ENCODE measurements at regions not wholly inside any gene's neighbourhood (a gene's known extent, or its start where the extent isn't known, plus 50 kb on each side); places are given as distances from the start of the nearest gene placed in this dataset.

DNA sequence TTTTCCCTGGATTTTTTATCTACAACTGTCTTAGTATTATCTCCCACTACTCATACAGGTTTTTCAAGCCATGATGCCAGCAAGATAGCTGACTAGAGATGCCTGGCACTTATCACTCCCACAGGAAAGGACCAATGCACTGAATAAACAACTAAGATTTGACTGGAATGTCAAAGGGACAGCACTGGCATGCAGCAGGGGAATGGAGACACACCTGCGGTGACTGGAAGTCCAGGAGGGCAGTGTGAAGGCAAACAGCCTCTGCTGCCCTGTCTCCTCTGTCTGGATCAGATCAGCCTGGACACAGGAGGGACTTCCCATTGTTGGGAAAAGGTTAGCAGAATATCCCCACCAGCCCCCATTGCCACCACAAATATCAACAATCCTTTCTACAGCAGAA, 85.1 kb downstream of the TMEM237 start:
- Histone ChIP-seq H2AFZ (ENCODE audit: low read depth, low read length) (no peak overlapping the region), H3K4me1 (ENCODE audit: insufficient read depth, low read length) (no peaks in the 10 kb centered on the region), H3K27ac (ENCODE audit: low read depth, low read length) (no peak overlapping the region), H3K4me2 (ENCODE audit: low read length) (no peak overlapping the region), H3K9me3 (ENCODE audit: insufficient read depth, low read depth, low read length) (no peaks in the 10 kb centered on the region), H3K79me2 (ENCODE audit: insufficient read depth, low read length) (no peaks in the 10 kb centered on the region), H3K9ac (ENCODE audit: low read length) (no peak overlapping the region), H3K27me3 (ENCODE audit: insufficient read depth, low read length) (no peaks in the 10 kb centered on the region), H3K4me3 (ENCODE audit: insufficient read depth, low read depth, low read length) (no peak overlapping the region), H3K36me3 (ENCODE audit: insufficient read depth, low read length) (no peaks in the 10 kb centered on the region), H4K20me1 (ENCODE audit: insufficient read depth, low read length) (no peaks in the 10 kb centered on the region)
- TF ChIP-seq, protein P1, sequence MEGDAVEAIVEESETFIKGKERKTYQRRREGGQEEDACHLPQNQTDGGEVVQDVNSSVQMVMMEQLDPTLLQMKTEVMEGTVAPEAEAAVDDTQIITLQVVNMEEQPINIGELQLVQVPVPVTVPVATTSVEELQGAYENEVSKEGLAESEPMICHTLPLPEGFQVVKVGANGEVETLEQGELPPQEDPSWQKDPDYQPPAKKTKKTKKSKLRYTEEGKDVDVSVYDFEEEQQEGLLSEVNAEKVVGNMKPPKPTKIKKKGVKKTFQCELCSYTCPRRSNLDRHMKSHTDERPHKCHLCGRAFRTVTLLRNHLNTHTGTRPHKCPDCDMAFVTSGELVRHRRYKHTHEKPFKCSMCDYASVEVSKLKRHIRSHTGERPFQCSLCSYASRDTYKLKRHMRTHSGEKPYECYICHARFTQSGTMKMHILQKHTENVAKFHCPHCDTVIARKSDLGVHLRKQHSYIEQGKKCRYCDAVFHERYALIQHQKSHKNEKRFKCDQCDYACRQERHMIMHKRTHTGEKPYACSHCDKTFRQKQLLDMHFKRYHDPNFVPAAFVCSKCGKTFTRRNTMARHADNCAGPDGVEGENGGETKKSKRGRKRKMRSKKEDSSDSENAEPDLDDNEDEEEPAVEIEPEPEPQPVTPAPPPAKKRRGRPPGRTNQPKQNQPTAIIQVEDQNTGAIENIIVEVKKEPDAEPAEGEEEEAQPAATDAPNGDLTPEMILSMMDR (IDR thresholded peaks at IDR 0.05; ENCODE audit: insufficient read depth, low read depth, low read length) = no peak
- no peak for TF ChIP-seq EZH2 (IDR thresholded peaks at IDR 0.05; ENCODE audit: insufficient read depth, low read length)
- DNase-seq (ENCODE audit: low read depth) = no peak
- no peaks in the 10 kb centered on the region for H3K9me3 Mint-ChIP-seq (ENCODE audit: unreplicated experiment)
- no peak overlapping the region for H3K27ac Mint-ChIP-seq (ENCODE audit: unreplicated experiment)
- no peak overlapping the region for H3K4me3 Mint-ChIP-seq (ENCODE audit: unreplicated experiment)
- no peaks in the 10 kb centered on the region for H3K4me1 Mint-ChIP-seq (ENCODE audit: low read depth, unreplicated experiment)
- H3K36me3 Mint-ChIP-seq (ENCODE audit: low read depth, unreplicated experiment) = no peaks in the 10 kb centered on the region
- H3K27me3 Mint-ChIP-seq (ENCODE audit: low read depth, unreplicated experiment) = no peaks in the 10 kb centered on the region
- FAIRE-seq = no peak

DNA sequence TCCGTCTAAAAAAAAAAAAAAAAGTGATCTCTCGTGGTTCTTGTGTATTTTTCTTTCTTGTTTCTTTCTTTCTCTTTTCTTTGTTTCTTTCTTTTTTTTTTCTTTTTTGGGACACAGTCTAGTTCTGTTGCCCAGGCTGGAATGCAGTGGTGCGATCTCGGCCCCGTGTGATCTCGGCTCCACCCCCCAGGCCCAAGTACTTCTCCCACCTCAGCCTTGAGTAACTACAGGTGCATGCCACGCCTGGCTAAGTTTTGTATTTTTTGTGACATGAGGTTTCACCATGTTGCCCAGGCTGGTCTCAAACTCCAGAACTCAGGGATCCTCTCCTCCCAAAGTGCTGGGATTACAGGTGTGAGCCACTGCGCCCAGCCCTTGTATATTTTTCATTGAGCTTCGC, 91.4 kb downstream of the TMEM237 start:
- H3K9ac ChIP-seq (ENCODE audit: low read length) = no peak overlapping the region
- H3K4me1 ChIP-seq (ENCODE audit: insufficient read depth, low read length) = no peaks in the 10 kb centered on the region
- H3K27ac ChIP-seq (ENCODE audit: low read depth, low read length) = no peak overlapping the region
- H3K4me2 ChIP-seq (ENCODE audit: low read length) = no peak overlapping the region
- no peaks in the 10 kb centered on the region for H4K20me1 ChIP-seq (ENCODE audit: insufficient read depth, low read length)
- no peaks in the 10 kb centered on the region for H3K36me3 Mint-ChIP-seq (ENCODE audit: low read depth, unreplicated experiment)
- TF ChIP-seq, protein P1 (IDR thresholded peaks at IDR 0.05; ENCODE audit: insufficient read depth, low read depth, low read length) = no peak
- no peak for TF ChIP-seq EZH2 (IDR thresholded peaks at IDR 0.05; ENCODE audit: insufficient read depth, low read length)
- FAIRE-seq (no peak), DNase-seq (ENCODE audit: low read depth) (no peak)
- no peaks in the 10 kb centered on the region for H3K4me1 Mint-ChIP-seq (ENCODE audit: low read depth, unreplicated experiment)
- no peaks in the 10 kb centered on the region for H3K27me3 ChIP-seq (ENCODE audit: insufficient read depth, low read length)
- no peak overlapping the region for H2AFZ ChIP-seq (ENCODE audit: low read depth, low read length)
- H3K9me3 Mint-ChIP-seq (ENCODE audit: unreplicated experiment) = no peaks in the 10 kb centered on the region
- H3K27ac Mint-ChIP-seq (ENCODE audit: unreplicated experiment) = no peak overlapping the region
- no peaks in the 10 kb centered on the region for H3K79me2 ChIP-seq (ENCODE audit: insufficient read depth, low read length)
- no peak overlapping the region for H3K4me3 ChIP-seq (ENCODE audit: insufficient read depth, low read depth, low read length)
- no peaks in the 10 kb centered on the region for H3K27me3 Mint-ChIP-seq (ENCODE audit: low read depth, unreplicated experiment)
- H3K9me3 ChIP-seq (ENCODE audit: insufficient read depth, low read depth, low read length) = no peaks in the 10 kb centered on the region
- H3K4me3 Mint-ChIP-seq (ENCODE audit: unreplicated experiment) = no peak overlapping the region
- no peaks in the 10 kb centered on the region for H3K36me3 ChIP-seq (ENCODE audit: insufficient read depth, low read length)

DNA sequence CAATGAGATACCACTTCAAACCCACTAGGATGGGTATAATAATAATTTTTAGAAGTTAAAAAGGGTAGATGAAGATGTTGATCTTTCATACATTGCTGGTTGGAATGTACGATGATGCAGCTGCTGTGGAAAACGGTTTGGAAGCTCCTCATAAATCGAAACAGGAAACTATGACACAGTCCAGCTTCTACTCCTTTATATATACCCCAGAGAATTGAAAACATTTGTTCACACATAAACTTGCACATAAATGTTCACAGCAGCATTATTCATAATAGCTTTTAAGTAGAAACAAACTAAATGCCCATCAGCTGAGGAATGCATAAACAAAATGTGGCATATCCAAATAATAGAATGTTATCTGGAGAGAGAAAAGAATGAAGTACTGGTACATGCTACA, 95.0 kb downstream of the STRADB start:
- no peak overlapping the region for H3K4me2 ChIP-seq (ENCODE audit: low read length)
- DNase-seq (ENCODE audit: low read depth) (no peak), FAIRE-seq (peak; percentile 71)
- no peaks in the 10 kb centered on the region for H3K36me3 ChIP-seq (ENCODE audit: insufficient read depth, low read length)
- Mint-ChIP-seq H3K27me3 (ENCODE audit: low read depth, unreplicated experiment) (no peaks in the 10 kb centered on the region), H3K27ac (ENCODE audit: unreplicated experiment) (no peak overlapping the region), H3K4me3 (ENCODE audit: unreplicated experiment) (no peak overlapping the region), H3K4me1 (ENCODE audit: low read depth, unreplicated experiment) (no peaks in the 10 kb centered on the region), H3K36me3 (ENCODE audit: low read depth, unreplicated experiment) (no peaks in the 10 kb centered on the region), H3K9me3 (ENCODE audit: unreplicated experiment) (no peaks in the 10 kb centered on the region)
- H3K9me3 ChIP-seq (ENCODE audit: insufficient read depth, low read depth, low read length) = no peaks in the 10 kb centered on the region
- no peaks in the 10 kb centered on the region for H3K4me1 ChIP-seq (ENCODE audit: insufficient read depth, low read length)
- no peak overlapping the region for H3K4me3 ChIP-seq (ENCODE audit: insufficient read depth, low read depth, low read length)
- H3K27ac ChIP-seq (ENCODE audit: low read depth, low read length) = no peak overlapping the region
- H2AFZ ChIP-seq (ENCODE audit: low read depth, low read length) = no peak overlapping the region
- no peak overlapping the region for H3K9ac ChIP-seq (ENCODE audit: low read length)
- H4K20me1 ChIP-seq (ENCODE audit: insufficient read depth, low read length) = no peaks in the 10 kb centered on the region
- no peak for TF ChIP-seq EZH2 (IDR thresholded peaks at IDR 0.05; ENCODE audit: insufficient read depth, low read length)
- TF ChIP-seq, protein P1 (IDR thresholded peaks at IDR 0.05; ENCODE audit: insufficient read depth, low read depth, low read length) = no peak
- H3K79me2 ChIP-seq (ENCODE audit: insufficient read depth, low read length) = no peaks in the 10 kb centered on the region
- no peaks in the 10 kb centered on the region for H3K27me3 ChIP-seq (ENCODE audit: insufficient read depth, low read length)
